Mesothelial cell of epicardium (in vitro differentiated cells): ENCODE measurements at regions not wholly inside any gene's neighbourhood (a gene's known extent, or its start where the extent isn't known, plus 50 kb on each side); places are given as distances from the start of the nearest gene placed in this dataset.
"Not testable (repeated sequence)": the region's sequence is repeated elsewhere in the genome, so short reads cannot be mapped to it uniquely, and the experiment has no call there.

Experiments
- DNase-seq, 2 experiments: peaks; one replicate each; pipeline ENCODE4 v3.0.0; 2021; ENCODE audit warnings: low spot score in 2 of 2; ENCODE audit not compliant: unreplicated experiment in 2 of 2
- H3K27ac Mint-ChIP-seq: 2 replicates; pipeline ENCODE4 v1.8.0; 2021; ENCODE audit warnings: mixed read lengths
- H3K27me3 Mint-ChIP-seq: 2 replicates; pipeline ENCODE4 v1.8.0; 2021; ENCODE audit warnings: low read depth, mixed read lengths
- H3K36me3 Mint-ChIP-seq: 2 replicates; pipeline ENCODE4 v1.8.0; 2021; ENCODE audit warnings: mixed read lengths
- H3K4me1 Mint-ChIP-seq: 2 replicates; pipeline ENCODE4 v1.8.0; 2021; ENCODE audit warnings: mixed read lengths
- H3K4me3 Mint-ChIP-seq: 2 replicates; pipeline ENCODE4 v1.8.0; 2021; ENCODE audit warnings: mild to moderate bottlenecking, moderate library complexity, mixed read lengths
- H3K9me3 Mint-ChIP-seq: 2 replicates; pipeline ENCODE4 v1.8.0; 2021; ENCODE audit warnings: mixed read lengths
- TF ChIP-seq, protein P1 (sequence below): fragments of 200-600 bp; sonication (generic); IDR thresholded peaks from one replicate; pipeline ENCODE4 v1.5.0; 2021; ENCODE audit warnings: antibody characterized with exemption; ENCODE audit not compliant: unreplicated experiment

DNA sequence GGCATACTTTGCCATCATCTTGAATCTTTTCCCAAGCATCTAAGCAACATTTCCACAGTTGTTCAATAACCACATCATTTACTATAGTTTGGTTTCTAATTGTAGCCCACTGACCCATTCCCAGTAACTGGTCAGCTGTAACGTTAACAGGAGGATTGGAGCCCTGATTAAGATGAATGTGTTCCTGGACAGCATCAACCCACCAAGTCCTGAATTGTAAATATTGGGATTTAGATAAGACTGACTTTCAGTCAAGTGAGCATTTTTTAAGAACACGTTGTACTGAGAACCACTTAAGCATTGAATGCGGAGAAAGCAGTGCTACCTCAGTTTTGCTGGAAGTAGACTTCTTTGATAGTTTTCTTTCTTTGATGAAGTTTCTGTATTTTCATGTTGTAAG is 53.3 kb upstream of the ARL4D start:
- H3K4me1 Mint-ChIP-seq: peaks cover 25% of the 10 kb centered on the region
- H3K27ac Mint-ChIP-seq, DNase-seq, H3K4me3 Mint-ChIP-seq, H3K27me3 Mint-ChIP-seq: not testable (repeated sequence)
- H3K36me3 Mint-ChIP-seq: peaks cover 29% of the 10 kb centered on the region
- H3K9me3 Mint-ChIP-seq: peaks cover 28% of the 10 kb centered on the region

DNA sequence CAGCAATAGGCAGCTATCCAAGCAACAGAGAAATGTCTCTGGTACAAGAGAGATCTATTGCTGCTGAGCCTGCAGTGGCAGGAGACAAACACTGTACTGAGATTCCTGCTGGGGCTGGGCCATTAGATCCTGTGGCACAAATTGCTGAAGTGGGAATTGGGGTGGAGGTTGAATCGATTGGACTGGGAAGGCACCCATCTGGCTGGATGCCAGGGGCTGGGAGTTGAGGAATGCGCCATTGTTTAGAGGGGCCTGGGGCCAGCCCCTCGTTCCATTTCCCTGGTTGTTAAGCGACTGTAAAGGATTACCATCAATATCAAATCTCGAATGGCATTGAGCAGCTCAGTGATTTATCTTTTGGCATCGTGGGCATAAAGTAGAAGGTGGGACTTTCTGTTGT is 54.1 kb upstream of the ARL4D start:
- peaks cover 25% of the 10 kb centered on the region for H3K4me1 Mint-ChIP-seq
- H3K9me3 Mint-ChIP-seq: peaks cover 24% of the 10 kb centered on the region
- peaks cover 25% of the 10 kb centered on the region for H3K36me3 Mint-ChIP-seq
- DNase-seq: no peak
- H3K27me3 Mint-ChIP-seq: no peaks in the 10 kb centered on the region
- TF ChIP-seq, protein P1, sequence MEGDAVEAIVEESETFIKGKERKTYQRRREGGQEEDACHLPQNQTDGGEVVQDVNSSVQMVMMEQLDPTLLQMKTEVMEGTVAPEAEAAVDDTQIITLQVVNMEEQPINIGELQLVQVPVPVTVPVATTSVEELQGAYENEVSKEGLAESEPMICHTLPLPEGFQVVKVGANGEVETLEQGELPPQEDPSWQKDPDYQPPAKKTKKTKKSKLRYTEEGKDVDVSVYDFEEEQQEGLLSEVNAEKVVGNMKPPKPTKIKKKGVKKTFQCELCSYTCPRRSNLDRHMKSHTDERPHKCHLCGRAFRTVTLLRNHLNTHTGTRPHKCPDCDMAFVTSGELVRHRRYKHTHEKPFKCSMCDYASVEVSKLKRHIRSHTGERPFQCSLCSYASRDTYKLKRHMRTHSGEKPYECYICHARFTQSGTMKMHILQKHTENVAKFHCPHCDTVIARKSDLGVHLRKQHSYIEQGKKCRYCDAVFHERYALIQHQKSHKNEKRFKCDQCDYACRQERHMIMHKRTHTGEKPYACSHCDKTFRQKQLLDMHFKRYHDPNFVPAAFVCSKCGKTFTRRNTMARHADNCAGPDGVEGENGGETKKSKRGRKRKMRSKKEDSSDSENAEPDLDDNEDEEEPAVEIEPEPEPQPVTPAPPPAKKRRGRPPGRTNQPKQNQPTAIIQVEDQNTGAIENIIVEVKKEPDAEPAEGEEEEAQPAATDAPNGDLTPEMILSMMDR: no peak
- no peak overlapping the region for H3K27ac Mint-ChIP-seq
- no peak overlapping the region for H3K4me3 Mint-ChIP-seq

GRCh38 chr17:43342589-43342890 is 56.3 kb upstream of the ARL4D start:
- H3K4me1 Mint-ChIP-seq: peaks cover 30% of the 10 kb centered on the region
- H3K36me3 Mint-ChIP-seq: peaks cover 8% of the 10 kb centered on the region
- TF ChIP-seq, protein P1: no peak
- H3K27ac Mint-ChIP-seq: no peak overlapping the region
- H3K4me3 Mint-ChIP-seq: no peak overlapping the region
- H3K9me3 Mint-ChIP-seq: peaks cover 8% of the 10 kb centered on the region
- DNase-seq: no peak
- H3K27me3 Mint-ChIP-seq: no peaks in the 10 kb centered on the region

DNA sequence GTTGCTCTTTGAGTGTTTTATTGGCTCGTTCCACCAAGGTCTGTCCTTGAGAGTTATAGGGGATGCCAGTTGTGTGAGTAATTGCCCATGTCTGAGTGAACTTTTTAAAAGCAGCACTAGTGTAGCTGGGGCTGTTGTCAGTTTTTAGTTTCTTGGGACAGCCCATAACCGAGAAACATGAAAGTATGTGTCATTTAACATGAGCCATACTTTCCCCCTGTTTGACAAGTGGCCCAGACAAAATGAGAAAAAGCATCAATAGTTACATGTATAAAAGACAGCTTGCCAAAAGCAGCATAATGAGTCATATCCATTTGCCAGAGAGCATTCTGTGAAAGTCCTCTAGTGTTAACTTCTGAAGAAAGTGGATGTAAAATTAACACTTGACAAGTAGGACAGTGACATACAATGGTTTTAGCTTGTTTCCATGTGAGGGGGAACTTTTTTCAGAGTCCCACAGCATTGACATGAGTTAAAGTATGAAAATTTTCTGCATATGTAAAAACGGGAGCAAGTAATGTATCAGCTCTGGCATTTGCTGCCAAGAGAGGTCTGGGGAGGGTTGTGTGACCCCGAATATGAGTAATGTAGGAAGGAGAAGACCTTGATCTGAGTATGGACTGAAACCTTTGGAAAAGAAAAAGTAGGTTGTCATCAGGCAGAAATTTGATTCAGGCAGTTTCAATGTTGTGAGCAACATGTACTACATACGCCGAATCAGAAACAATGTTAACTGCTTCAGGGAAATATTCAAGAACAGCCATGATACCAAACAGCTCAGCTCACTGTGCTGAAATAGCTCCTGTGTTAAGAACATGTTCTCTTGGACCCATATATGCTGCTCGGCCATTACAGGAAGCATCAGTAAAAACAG is 56.8 kb upstream of the ARL4D start:
- Mint-ChIP-seq H3K9me3 (peaks cover 3% of the 10 kb centered on the region), H3K36me3 (peaks cover 3% of the 10 kb centered on the region), H3K4me3 (no peak overlapping the region), H3K27me3 (no peaks in the 10 kb centered on the region), H3K4me1 (peaks cover 31% of the 10 kb centered on the region), H3K27ac (no peak overlapping the region)
- TF ChIP-seq, protein P1: no peak
- no peak for DNase-seq

GRCh38 chr17:43338886-43339516 is 59.8 kb upstream of the ARL4D start:
- Mint-ChIP-seq H3K36me3 (no peaks in the 10 kb centered on the region), H3K9me3 (no peaks in the 10 kb centered on the region), H3K4me1 (peaks cover 39% of the 10 kb centered on the region), H3K27ac (no peak overlapping the region), H3K27me3 (no peaks in the 10 kb centered on the region), H3K4me3 (no peak overlapping the region)
- DNase-seq: no peak
- TF ChIP-seq, protein P1: peak; percentile 61

GRCh38 chr17:43337684-43338428 is 60.9 kb upstream of the ARL4D start:
- TF ChIP-seq, protein P1: no peak
- Mint-ChIP-seq H3K36me3 (no peaks in the 10 kb centered on the region), H3K4me3 (no peak overlapping the region), H3K4me1 (peaks cover 38% of the 10 kb centered on the region), H3K27me3 (no peaks in the 10 kb centered on the region), H3K27ac (no peak overlapping the region), H3K9me3 (no peaks in the 10 kb centered on the region)
- DNase-seq: no peak
